HS-5 (cell line): ENCODE measurements at regions not wholly inside any gene's neighbourhood (a gene's known extent, or its start where the extent isn't known, plus 50 kb on each side); places are given as distances from the start of the nearest gene placed in this dataset.
"Not testable (repeated sequence)": the region's sequence is repeated elsewhere in the genome, so short reads cannot be mapped to it uniquely, and the experiment has no call there.

Experiments used
- DNase-seq: peaks from one replicate; pipeline ENCODE4 v3.0.0-alpha.2; 2012; ENCODE audit warnings: low read depth

DNA sequence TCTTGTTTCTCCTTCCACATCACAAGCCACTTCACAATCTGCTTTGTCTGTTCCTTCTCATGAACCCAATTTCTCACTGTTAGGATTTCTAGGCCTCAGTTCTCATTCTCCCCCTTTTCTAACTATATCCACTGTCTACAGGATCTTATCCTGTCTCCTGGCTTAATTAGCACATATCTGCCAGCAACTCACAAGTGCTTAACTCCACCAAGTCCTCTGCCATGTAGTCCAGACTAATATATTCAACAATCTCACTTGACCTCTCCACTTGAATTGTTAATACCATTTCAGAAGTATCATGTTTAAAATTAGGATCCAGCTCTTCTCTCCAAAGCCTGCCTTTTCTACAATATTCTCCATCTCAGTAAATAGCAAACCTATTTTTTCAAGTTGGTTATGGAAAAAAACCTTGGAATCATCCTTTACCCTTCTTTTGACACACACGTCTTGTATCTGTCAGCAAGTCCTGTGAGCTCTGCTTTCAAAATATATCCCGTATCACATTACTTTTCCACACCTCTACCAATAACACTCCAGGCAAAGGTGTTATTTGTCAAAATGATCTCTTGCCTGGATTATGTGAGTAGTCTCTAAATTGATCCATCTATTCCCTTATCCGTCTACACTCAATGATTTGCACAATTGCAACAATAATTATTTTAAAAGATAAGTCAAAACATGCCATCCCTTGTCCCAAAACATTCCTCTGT is 127.2 kb upstream of the SLIT2 start:
- DNase-seq: no peak

DNA sequence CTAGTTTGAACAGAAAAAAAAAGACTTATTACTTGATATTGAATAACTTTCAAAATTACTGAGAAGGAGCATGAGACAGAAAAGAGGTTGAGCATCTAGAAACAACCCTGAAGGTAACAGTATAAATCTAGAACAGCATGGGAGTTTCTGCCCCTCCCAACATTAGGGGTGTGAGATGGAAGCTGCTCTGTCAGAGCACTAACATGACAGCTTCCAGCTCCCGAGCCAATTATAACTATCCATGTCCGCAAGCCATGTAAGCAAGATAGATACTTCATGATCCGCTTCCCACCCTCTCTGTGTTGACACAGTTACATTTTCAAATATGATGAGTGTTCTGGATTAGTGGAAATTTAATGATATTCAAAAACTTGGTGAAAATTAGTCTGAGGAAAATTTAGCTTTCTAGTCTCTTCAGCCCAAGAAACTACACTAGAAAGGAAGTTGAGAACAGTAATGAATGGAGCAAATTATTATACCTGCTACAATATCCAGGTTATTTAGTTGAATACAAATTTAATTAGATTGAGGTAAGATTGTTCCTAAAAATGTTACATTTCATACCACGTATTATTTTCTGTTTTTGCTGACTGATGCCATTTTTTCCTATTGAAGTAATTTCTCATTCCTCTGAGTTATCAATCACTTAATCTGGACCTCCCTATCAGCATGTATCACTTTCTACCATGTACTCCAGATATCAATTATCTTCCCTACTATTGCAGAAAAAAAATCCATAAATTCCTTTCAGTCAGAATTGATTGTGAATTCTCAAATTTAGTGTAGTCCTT is 129.3 kb upstream of the SLIT2 start:
- DNase-seq: no peak

DNA sequence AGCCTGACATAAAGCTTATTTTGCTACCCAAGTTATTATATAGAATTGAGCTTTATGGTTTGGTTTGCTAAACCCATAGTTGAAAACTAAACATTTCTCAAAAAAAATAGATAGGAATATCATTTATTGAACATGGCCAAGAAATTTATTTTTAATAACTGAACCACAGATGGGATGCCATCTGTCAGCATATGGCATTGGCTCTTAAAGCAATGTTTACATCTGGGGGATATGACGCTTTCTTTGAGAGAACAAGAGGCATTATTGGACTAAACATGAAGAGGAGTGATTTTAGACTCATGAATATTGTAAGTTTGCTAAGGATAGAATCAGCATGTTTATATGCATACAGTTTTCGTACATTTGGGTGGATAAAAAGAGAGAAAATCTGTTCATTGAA is 132.6 kb upstream of the SLIT2 start:
- DNase-seq: no peak

DNA sequence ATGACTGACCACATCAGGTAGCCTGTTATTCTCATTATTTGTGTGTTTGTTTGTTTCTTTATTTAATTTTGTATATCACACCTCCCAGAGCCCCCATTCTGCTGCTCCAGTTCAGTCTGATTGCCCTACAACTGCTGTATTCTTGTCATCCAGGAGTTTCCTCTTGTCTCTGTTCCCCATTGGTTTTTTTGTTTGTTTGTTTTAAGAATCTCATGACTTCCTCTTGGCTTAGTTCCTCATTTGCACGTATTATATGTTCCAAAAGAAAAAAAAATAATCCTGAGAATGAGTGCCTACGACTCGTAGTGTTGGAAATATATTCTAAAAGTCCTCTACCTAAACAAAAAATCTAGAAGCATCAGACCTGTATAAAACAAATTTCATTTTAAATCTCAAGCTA is 142.3 kb upstream of the SLIT2 start:
- no peak for DNase-seq

DNA sequence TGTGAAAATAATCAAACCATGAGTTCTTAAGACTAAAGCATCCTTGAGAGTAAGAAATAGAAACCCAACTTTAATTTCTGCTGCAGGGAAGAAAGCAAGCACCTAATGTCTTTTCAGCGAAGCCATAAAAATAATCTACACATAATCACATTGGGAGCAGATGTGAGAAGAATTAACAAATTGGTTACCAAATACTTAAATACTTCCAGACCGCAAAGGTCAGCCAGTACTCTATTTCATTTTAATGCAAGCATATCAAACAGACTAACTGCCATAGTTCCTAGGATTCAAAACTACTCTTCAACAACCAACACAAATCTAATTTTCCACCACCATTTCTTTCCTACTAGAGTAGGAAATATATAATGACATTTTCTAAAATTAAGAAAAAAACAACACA is 144.8 kb upstream of the SLIT2 start:
- DNase-seq: no peak

DNA sequence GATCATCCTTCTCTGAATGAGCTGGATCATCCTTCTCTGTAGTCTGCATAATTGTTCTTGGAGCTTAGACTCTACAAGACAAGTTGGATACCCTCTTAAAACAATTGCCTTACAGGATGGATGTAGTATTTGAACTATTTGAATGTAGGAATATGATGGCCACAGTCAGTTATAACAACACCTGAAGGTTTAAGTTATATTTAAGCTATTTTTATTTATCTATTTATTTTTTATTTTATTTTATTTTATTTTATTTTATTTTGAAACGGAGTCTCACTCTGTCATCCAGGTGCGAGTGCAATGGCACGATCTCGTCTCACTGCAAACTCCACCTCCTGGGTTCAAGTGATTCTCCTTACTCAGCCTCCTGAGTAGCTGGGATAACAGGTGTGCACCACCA is 149.9 kb upstream of the SLIT2 start:
- no peak for DNase-seq

DNA sequence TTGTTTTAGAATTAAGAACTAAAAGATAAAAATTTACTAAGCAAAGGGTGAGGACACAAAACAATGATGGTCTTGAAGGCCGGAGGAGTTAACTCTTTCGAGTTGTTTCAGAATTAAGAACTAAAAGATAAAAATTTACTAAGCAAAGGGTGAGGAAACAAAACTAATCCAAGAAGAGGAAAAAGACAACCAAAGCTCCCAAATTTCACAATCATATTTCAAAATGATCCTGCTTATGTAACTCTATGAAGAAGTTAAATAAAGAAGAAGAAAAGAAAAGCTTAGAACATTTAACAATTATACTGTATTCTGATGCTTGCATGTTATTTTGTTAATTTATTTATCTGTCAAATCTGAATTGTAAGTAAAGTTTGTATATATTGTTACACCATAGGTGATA is 154.8 kb upstream of the SLIT2 start:
- no peak for DNase-seq

DNA sequence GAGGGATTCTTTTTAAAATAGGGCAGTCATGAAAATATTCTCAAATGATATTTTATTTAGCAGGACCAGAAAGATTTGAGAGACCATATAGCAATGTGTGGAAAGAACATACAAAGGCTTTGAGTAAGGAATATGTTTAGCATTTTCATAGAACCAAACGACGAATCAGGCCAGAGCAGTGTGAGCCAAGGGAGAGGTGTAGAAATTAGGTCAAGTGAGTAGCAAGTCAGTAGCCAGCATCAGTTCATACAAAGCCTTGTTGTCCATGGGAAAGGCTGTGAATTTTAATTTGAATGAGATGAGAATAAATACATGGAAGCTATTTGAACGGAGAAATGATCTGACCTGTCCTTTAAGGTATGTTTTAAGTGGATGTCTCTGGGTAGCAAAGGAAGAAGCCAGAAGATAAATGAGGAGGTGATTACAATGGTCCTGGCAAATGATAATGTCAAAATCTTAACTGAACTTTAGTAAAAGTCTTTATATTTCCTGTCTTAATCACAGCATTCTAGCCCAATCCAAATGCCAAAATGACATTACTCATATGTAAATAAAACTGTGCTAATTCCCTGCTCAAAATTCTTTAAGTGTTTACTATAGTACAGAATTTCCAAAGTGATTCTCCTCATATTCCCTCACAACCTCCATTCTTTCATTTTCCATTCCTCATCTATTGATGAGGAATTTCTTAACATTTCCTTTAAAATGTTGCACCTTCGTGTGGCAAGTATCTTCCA is 155.7 kb upstream of the SLIT2 start:
- DNase-seq: peak; percentile 6

DNA sequence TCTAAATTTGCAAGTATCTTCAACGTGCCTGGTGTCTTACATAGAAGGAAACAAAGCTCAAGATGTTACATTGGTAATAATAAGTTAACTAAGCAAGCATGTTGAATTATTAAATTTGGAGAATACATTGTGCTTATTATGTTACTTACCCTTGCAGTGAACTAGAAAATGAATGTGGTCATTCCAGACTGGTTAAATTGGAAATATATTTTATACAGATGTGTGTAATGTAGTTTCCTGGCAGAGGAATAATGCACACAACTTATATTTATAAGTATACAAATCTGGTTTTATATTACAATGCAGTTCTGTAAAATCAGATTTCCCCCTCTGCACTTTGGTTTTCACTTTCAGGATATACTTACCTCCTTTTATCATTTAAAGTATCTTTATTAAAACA is 159.9 kb upstream of the SLIT2 start:
- DNase-seq: no peak

DNA sequence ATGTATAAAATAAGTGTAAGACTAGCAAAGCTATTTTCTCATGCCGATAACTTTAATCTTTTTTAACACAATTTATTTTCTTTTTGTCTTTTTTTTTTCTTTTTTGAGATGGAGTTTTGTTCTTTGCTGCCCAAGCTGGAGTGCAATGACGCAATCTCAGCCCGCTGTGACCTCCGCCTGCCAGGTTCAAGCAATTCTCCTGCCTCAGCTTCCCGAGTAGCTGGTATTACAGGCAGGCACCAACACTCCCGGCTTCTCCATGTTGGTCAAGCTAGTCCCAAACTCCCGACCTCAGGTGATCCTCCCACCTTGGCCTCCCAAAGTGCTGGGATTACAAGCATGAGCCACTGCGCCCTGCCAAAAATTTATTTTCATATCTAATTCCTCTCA is 164.2 kb upstream of the SLIT2 start:
- no peak for DNase-seq

DNA sequence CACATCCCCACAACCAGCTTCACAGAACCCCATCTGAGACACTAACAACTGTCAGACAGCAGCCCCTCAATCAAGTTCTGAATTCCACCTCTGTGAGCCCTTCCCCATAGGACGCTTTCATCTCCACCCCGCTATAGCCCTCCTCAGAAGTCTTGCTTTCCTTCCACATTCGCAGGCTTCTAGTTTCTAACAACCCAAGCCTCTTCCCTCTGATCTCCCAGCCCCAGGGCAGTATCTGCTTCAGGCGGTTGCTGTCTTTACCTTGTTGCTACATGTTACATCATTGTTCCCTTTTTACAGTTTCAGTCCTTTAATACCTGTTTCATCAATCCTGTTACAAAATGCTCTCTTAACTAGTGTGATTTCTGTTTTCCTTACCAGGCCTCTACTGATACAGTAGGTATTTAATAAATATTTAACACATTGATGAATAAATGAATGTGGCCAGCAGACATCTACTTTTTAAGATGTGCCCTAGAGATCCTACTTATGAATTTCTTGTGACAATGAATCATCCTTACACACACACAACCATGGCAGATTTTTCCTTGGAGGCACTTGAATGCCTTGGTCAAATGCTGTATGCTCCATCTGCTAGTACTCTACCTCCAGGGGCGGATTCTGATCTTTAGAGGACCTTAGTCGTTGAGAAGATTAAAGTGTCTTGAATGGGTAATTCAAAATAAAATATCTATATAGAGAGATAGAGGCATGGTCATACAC is 164.7 kb upstream of the SLIT2 start:
- no peak for DNase-seq

DNA sequence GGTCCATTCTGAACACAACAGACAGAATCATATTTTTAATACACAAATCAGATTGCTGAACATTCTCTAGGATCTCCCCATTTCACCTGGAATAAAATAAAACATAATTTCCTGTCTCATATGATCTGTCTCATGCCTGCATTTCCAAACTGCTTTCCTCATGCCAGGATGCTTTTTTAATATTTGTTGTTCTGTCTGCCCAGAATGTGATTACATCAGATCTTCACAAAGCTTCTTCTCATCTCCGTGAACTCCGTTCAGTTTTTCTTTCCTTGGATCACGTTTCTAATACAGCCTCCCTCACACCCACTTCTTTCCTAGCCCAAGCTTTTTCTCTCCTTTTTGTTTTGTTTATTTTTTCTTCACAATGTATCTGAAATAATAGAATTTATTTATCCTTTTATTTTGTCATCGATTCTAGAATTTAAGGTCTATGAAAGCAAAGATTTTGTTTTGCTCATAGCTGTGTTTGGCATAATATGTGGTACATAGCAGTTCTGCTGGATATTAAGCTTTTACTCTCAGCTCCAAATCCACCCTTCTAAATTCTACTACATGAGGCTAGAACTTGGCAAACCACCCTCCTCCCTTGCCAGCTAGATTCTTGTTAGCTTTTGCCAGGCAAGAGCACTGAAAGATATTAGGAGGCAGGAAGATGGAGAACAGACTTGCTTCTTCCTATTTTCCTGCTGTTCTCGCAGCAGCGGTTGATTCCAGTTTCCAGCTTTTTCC is 165.5 kb upstream of the SLIT2 start:
- DNase-seq: no peak

DNA sequence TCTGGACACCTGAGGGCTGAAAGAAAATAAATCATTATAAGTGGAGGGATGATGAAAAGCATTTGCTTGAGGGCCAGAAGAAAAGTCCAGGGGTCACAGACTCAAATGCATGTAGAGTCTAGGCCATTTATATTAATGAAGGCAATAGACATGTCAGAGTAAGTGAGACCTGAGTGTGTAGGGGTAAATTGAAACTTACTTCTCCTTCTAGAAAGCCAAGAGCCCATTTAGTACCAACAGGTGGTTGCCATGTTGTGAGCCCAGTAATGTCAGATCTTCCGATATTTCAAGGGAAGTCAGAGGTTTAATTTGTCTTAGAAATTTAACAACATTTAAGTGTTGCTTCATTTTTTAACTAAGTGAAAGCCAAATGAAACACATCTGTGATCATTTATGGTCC is 166.1 kb upstream of the SLIT2 start:
- no peak for DNase-seq

DNA sequence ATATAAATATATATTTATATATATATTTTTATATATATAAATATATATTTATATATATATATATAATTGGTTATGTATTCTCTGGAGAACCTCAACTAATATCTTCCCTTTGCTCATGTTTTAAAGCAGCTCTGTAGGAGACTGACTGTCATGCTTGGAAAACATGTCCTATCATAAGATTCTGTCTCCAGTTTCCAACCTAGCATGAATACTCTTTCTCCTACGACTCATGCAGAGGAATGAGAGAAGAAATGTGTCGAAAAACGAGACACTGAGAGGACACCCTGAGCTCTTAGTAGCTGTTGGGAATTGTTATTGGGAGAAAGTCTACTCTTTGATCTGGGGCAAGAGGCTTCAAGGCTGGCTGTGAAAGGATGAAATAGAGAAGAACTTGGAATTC is 166.5 kb upstream of the SLIT2 start:
- no peak for DNase-seq

DNA sequence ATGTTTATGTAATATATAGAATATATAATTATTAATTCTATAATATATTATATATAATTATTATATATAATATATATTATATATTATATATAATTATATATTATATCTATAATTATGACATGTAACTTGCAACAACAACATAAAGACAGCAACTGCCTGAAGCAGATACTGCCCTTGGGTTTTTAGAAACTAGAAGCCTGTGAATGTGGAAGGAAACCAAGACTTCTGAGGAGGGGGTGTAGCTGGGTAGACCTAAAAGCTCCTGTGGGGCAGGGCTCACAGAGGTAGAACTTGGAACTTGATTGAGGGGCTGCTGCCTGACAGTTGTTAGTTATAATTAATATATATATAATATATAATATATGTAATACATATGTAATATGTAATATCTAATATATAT is 167.2 kb upstream of the SLIT2 start:
- DNase-seq: no peak

DNA sequence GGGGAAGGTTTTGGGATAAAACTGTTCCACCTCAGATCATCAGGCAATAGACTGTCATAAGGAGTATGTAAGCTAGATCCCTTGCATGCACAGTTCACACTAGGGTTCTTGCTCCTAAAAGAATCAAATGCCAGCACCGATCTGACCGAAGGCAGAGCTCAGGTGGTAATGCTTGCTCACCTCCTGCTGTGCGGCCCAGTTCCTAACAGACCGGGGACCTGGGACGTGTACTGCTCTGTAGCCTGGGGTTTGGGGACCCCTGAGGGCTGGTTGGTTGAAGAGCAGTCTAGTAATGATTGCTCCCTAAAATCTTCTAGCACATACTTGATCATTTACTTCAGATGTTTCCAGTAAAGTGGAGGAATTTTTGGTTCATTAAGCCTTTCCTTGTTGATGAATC is 173.1 kb upstream of the SLIT2 start:
- DNase-seq: no peak

DNA sequence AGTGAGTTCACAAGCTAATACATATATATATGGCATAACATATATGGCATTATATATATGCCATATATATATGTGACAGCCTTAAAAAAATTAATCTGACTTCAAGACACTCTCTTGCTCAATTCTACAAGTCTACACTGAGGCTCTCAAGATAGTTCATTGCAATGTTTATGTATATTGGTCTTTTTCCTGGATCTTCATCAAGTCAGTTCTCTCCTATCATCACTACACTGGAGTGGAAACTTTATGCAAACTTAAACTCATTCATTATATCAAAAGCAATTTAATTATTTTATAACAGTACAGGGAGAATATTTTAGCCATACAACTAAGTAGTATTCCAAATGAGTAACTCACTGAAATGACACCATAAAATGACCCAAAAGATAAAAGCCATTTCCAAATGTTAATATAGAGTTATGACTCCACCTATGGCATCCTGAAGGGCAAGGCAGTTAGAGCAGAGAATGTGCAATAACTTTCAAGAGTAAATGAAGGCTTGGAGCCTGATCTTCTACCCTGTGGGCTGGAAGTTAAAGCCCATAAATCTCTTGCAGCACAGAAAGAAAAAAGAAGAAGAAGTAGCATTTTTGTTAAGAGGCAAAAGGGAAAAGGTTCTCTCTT is 176.3 kb upstream of the SLIT2 start:
- DNase-seq: no peak

DNA sequence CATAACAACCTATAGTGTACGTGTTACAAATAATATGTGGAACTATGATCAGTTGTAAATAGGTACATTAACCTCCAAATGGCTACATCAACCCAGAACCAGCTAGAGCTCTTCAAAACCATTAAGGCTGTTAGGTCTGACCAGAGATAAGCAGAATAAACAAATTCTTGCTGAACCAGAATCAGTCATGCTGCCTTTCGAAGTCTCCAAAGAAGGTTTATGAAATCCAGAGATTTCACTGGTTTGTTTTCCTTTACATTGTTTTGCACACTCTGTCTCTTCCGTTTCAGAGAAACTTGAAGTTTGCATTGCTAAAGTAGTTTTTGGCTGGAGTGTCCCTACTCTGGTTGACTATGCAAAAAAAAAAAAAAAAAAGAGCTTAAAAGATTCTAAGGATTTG is 177.3 kb upstream of the SLIT2 start:
- no peak for DNase-seq

DNA sequence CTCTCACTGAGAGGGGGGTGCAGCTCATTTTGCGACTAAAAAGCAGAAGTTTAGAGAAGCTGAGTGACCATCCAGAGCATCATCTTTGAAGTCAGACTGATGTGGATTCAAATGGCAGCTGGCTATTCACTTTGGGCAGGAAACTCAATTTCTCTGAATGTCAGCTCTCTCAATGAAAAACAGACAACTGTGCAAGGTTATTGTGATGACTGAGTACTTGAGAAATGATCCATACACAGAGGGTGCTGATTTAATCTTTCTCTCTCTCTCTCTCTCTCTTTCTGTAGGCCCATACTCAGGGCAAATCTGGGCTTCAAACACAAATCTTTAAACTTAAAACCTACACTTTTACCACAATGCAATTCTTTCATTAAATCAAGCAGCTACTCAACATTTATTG is 185.8 kb upstream of the SLIT2 start:
- no peak for DNase-seq

DNA sequence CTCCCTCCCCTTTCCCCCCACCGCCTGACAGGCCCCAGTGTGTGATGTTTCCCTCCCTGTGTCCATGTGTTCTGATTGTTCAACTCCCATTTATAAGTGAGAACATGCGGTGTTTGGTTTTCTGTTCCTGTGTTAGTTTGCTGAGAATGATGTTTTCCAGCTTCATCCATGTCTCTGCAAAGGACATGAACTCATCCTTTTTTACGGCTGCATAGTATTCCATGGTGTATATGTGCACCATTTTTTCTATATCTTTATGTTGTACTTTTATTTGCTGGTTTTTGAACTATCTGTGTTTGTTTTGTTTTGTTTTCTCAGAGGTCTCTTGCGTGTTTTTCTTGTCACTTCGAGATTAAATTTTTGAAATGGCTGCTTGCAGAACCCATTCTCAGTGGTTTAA is 188.8 kb upstream of the SLIT2 start:
- not testable (repeated sequence) for DNase-seq

DNA sequence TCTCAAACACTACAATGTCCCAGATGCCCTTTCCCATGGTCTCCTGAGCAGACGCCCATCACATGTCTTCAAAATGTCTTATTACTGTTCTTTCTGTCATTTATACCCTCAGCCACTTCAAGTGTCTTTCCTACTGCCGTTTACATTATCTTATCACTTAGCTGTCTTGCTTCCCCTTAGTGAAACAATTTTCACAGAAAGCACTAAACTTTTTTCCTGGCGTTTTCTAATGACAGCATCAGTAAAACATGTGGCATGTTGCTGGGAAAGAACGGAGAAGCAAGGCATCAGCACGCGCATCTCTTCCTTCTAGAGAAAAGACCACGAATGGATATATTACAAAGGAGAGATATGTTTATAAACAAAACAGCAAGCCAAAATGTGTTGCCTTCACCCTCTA is 189.7 kb upstream of the SLIT2 start:
- DNase-seq: no peak
